ENCODE measurements at regions not wholly inside any gene's neighbourhood (a gene's known extent, or its start where the extent isn't known, plus 50 kb on each side); places are given as distances from the start of the nearest gene placed in this dataset.

- TF ChIP-seq CTCF (IDR thresholded peaks at IDR 0.05), result no peak
- TF ChIP-seq EP300 (IDR thresholded peaks at IDR 0.05), result no peak
- no peak for TF ChIP-seq POLR2A (IDR thresholded peaks at IDR 0.05)
Measured at GRCh38 chr11:87739766-87740165, 435.5 kb downstream of the RAB38 start.

All from gastroesophageal sphincter (tissue), 3 donors.